H1 (cell line): ENCODE measurements at regions not wholly inside any gene's neighbourhood (a gene's known extent, or its start where the extent isn't known, plus 50 kb on each side); places are given as distances from the start of the nearest gene placed in this dataset.

Experiments
- CHD2 ChIP-seq: IDR thresholded peaks from 2 replicates; pipeline ENCODE4 v1.6.1; 2012; ENCODE audit warnings: low read length, improper control_type of control experiment
- CREB1 ChIP-seq: IDR thresholded peaks from 2 replicates; pipeline ENCODE4 v1.6.1; 2012; ENCODE audit warnings: inconsistent platforms
- EGR1 ChIP-seq: IDR thresholded peaks from 2 replicates; pipeline ENCODE4 v1.6.1; 2011; ENCODE audit warnings: low read depth, low read length, borderline replicate concordance
- FOSL1 ChIP-seq: IDR thresholded peaks from 2 replicates; pipeline ENCODE4 v1.6.1; 2011; ENCODE audit warnings: mild to moderate bottlenecking, low read depth, low read length, moderate library complexity; ENCODE audit not compliant: insufficient read depth
- POLR2A ChIP-seq, 2 experiments: IDR thresholded peaks; 1 replicate in 1 of 2; 2 replicates in 1 of 2; pipeline ENCODE4 v1.6.1; 2011; ENCODE audit warnings: low read depth in 2 of 2, low read length in 2 of 2, mild to moderate bottlenecking in 2 of 2; ENCODE audit errors: control extremely low read depth in 1 of 2
- TEAD4 ChIP-seq: IDR thresholded peaks from 2 replicates; pipeline ENCODE4 v1.6.1; 2012; ENCODE audit warnings: low read depth, low read length, inconsistent platforms, mixed read lengths

- no peak for TF ChIP-seq FOSL1
- TF ChIP-seq TEAD4, result no peak
- TF ChIP-seq POLR2A (IDR thresholded peaks at IDR 0.05; ENCODE audit: control extremely low read depth in 1 of 2, low read depth in 2 of 2, low read length in 2 of 2), result no peak
- no peak for TF ChIP-seq CREB1
- no peak for TF ChIP-seq EGR1
- no peak for TF ChIP-seq CHD2
Observed at GRCh38 chr4:23269566-23269965, 576.8 kb downstream of the GBA3 start (continued).
